NB4 (cell line): ENCODE measurements at regions not wholly inside any gene's neighbourhood (a gene's known extent, or its start where the extent isn't known, plus 50 kb on each side); places are given as distances from the start of the nearest gene placed in this dataset.

Experiments
- CTCF ChIP-seq: IDR thresholded peaks from one replicate; pipeline ENCODE4 v1.5.1; 2012; ENCODE audit warnings: low read depth, low read length
- MAX ChIP-seq: IDR thresholded peaks from 2 replicates; pipeline ENCODE4 v1.6.1; 2011; ENCODE audit warnings: low read depth, low read length
- MYC ChIP-seq: IDR thresholded peaks from 2 replicates; pipeline ENCODE4 v1.6.1; 2011; ENCODE audit warnings: low read depth, low read length
- POLR2A ChIP-seq: IDR thresholded peaks from 2 replicates; pipeline ENCODE4 v1.6.1; 2011; ENCODE audit warnings: mild to moderate bottlenecking; ENCODE audit not compliant: insufficient read length; ENCODE audit errors: extremely low read depth

GRCh38 chr1:86640161-86640670, 64.2 kb upstream of the SH3GLB1 start:
- TF ChIP-seq CTCF, result no peak
- TF ChIP-seq MAX, result no peak
- no peak for TF ChIP-seq POLR2A
- TF ChIP-seq MYC, result no peak
